ENCODE measurements at regions not wholly inside any gene's neighbourhood (a gene's known extent, or its start where the extent isn't known, plus 50 kb on each side); places are given as distances from the start of the nearest gene placed in this dataset.

DNA sequence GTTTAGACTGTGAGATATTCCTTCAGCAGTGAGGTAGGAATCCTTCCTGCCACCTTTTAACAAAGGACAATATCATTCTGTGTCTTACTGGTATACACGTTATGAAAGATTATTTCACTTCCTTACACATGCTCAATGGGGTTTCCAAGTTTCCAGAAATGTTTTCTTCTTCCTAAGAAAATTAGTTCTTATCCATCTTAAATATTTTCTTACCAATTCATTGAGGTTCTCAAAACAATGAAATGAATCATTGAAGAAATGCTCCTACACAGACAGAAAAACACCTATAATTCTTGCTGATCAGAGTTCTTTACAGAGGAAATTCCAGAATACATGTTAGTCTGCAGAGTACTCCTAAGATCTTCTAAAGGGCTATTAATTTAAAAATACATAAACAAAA, 51.4 kb upstream of the SEC61G start:
- Histone ChIP-seq H3K27ac (ENCODE audit: low read depth, low read length) (no peak overlapping the region), H4K20me1 (ENCODE audit: insufficient read depth) (no peaks in the 10 kb centered on the region)

DNA sequence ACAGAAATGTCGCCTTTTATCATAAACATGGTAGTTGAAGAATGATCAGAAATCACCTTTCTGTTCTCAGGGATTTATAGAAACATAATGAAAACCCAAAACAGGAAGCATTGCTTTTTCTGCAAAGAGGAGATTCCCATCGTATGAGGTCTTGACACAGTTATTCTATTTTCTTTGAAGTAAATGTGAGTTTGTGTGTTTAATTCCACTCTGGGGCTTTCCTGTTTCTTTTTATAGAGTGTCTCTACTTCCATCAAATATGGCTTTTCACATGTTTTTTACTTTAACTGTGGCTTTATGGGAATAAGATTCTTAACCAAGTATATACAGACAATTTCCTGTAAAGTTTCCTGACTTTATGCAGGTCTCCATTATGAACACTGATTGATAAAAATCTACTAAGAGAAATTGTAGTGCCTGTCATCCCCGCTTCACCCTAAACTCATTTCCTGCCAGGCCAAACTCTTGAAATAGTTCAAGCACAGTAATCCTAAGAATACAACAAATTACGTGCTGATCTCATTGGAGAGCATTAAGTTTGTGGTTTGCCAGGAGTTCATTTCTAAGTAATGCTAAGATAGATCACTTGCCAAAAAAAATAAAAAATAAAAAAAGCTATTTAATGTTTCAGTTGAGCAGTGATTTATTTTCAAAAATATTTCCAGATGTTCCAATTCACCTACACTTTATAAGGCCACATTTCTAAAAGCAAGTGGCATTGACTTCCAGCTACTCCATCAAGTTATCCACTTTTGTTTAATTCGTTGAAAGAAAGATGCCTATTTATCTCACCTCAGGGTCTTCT, 52.2 kb upstream of the SEC61G start:
- H3K4me2 ChIP-seq (ENCODE audit: low read length), result no peak overlapping the region
- TF ChIP-seq CBX3 (IDR thresholded peaks at IDR 0.05; ENCODE audit: low read depth), result no peak
- TF ChIP-seq SIN3A (IDR thresholded peaks at IDR 0.05; ENCODE audit: low read depth), result no peak
- no peak for TF ChIP-seq ZFX (IDR thresholded peaks at IDR 0.05)
- no peak for TF ChIP-seq SRF (IDR thresholded peaks at IDR 0.05; ENCODE audit: low read depth)
- no peak for TF ChIP-seq POLR2A (IDR thresholded peaks at IDR 0.05; ENCODE audit: borderline replicate concordance, extremely low read depth, insufficient read depth, insufficient read length)
- TF ChIP-seq EZH2phosphoT487 (IDR thresholded peaks at IDR 0.05; ENCODE audit: borderline replicate concordance), result no peak
- no peak for TF ChIP-seq SP1 (IDR thresholded peaks at IDR 0.05; ENCODE audit: low read depth)
- TF ChIP-seq, protein P1, sequence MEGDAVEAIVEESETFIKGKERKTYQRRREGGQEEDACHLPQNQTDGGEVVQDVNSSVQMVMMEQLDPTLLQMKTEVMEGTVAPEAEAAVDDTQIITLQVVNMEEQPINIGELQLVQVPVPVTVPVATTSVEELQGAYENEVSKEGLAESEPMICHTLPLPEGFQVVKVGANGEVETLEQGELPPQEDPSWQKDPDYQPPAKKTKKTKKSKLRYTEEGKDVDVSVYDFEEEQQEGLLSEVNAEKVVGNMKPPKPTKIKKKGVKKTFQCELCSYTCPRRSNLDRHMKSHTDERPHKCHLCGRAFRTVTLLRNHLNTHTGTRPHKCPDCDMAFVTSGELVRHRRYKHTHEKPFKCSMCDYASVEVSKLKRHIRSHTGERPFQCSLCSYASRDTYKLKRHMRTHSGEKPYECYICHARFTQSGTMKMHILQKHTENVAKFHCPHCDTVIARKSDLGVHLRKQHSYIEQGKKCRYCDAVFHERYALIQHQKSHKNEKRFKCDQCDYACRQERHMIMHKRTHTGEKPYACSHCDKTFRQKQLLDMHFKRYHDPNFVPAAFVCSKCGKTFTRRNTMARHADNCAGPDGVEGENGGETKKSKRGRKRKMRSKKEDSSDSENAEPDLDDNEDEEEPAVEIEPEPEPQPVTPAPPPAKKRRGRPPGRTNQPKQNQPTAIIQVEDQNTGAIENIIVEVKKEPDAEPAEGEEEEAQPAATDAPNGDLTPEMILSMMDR (IDR thresholded peaks at IDR 0.05 in 2 of 3, conservative IDR thresholded peaks at IDR 0.05 in 1 of 3; ENCODE audit: borderline replicate concordance in 1 of 3, insufficient read depth in 1 of 3, low read depth in 2 of 3, low read length in 2 of 3), result no peak
- no peak for TF ChIP-seq TCF7L2 (IDR thresholded peaks at IDR 0.05; ENCODE audit: borderline replicate concordance, extremely low read depth, insufficient read depth, insufficient read length)
- TF ChIP-seq, protein P2, sequence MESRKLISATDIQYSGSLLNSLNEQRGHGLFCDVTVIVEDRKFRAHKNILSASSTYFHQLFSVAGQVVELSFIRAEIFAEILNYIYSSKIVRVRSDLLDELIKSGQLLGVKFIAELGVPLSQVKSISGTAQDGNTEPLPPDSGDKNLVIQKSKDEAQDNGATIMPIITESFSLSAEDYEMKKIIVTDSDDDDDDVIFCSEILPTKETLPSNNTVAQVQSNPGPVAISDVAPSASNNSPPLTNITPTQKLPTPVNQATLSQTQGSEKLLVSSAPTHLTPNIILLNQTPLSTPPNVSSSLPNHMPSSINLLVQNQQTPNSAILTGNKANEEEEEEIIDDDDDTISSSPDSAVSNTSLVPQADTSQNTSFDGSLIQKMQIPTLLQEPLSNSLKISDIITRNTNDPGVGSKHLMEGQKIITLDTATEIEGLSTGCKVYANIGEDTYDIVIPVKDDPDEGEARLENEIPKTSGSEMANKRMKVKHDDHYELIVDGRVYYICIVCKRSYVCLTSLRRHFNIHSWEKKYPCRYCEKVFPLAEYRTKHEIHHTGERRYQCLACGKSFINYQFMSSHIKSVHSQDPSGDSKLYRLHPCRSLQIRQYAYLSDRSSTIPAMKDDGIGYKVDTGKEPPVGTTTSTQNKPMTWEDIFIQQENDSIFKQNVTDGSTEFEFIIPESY (IDR thresholded peaks at IDR 0.05; ENCODE audit: extremely low read depth, insufficient replicate concordance, low read length), result no peak
- no peak overlapping the region for H2AFZ ChIP-seq (ENCODE audit: low read depth, low read length, poor library complexity, severe bottlenecking)
- no TSS peak for BruUV-seq (replicated peaks)
- ChIA-PET RAD21 (ENCODE audit: low non-redundant PET in 1 of 2, low total read pairs in 2 of 2, uncharacterized antibody in 2 of 2, unreplicated experiment in 2 of 2) (no interaction called here), CTCF (no interaction called here), POLR2A (no interaction called here)
- H3K9me3 ChIP-seq (ENCODE audit: control insufficient read depth in 1 of 2, insufficient read depth in 1 of 2, low read depth in 1 of 2, low read length in 2 of 2), result no peaks in the 10 kb centered on the region
- intact Hi-C loops (cut with micrococcal nuclease), result no loop called here
- no peaks in the 10 kb centered on the region for H3K27me3 ChIP-seq (ENCODE audit: insufficient read depth, low read length)
- H3K4me3 ChIP-seq (replicated peaks in 1 of 2; ENCODE audit: low read depth in 1 of 2, low read length in 2 of 2), result no peak overlapping the region
- no peak overlapping the region for H3K9ac ChIP-seq (ENCODE audit: low read length)
- no peaks in the 10 kb centered on the region for H3K36me3 ChIP-seq (ENCODE audit: control insufficient read depth in 1 of 2, insufficient read depth in 2 of 2, low read length in 2 of 2)
- no peaks in the 10 kb centered on the region for H3K79me2 ChIP-seq (ENCODE audit: insufficient read depth, low read length)
- no peak overlapping the region for H3K27ac ChIP-seq (ENCODE audit: low read depth, low read length)
- no peak for DNase-seq (ENCODE audit: low read depth, low spot score)
- no peaks in the 10 kb centered on the region for H3K9me2 ChIP-seq (ENCODE audit: insufficient read depth)
- H3K4me1 ChIP-seq (ENCODE audit: control insufficient read depth in 1 of 2, insufficient read depth in 2 of 2, low read length in 2 of 2), result no peaks in the 10 kb centered on the region
- no peaks in the 10 kb centered on the region for H4K20me1 ChIP-seq (ENCODE audit: insufficient read depth)
- no peak for ATAC-seq

More for the DNA sequence above, 51.4 kb upstream of the SEC61G start:
- no peaks in the 10 kb centered on the region for H3K9me2 ChIP-seq (ENCODE audit: insufficient read depth)
- H3K9me3 ChIP-seq (ENCODE audit: control insufficient read depth in 1 of 2, insufficient read depth in 1 of 2, low read depth in 1 of 2, low read length in 2 of 2), result no peaks in the 10 kb centered on the region
- no peak overlapping the region for H3K4me2 ChIP-seq (ENCODE audit: low read length)
- H2AFZ ChIP-seq (ENCODE audit: low read depth, low read length, poor library complexity, severe bottlenecking), result no peak overlapping the region
- no peak for TF ChIP-seq JUND (IDR thresholded peaks at IDR 0.05)
- TF ChIP-seq EZH2 (IDR thresholded peaks at IDR 0.05), result no peak
- no peak for TF ChIP-seq CEBPB (IDR thresholded peaks at IDR 0.05; ENCODE audit: low read depth)
- no peak for TF ChIP-seq POLR2A (IDR thresholded peaks at IDR 0.05; ENCODE audit: borderline replicate concordance, extremely low read depth, insufficient read depth, insufficient read length)
- TF ChIP-seq, protein P3, sequence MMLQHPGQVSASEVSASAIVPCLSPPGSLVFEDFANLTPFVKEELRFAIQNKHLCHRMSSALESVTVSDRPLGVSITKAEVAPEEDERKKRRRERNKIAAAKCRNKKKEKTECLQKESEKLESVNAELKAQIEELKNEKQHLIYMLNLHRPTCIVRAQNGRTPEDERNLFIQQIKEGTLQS (IDR thresholded peaks at IDR 0.05), result no peak
- no peak for TF ChIP-seq SIN3A (IDR thresholded peaks at IDR 0.05; ENCODE audit: low read depth)
- H3K9ac ChIP-seq (ENCODE audit: low read length), result no peak overlapping the region
- DNase-seq (ENCODE audit: low read depth, low spot score) (no peak), ATAC-seq (no peak)
- no peaks in the 10 kb centered on the region for H3K27me3 ChIP-seq (ENCODE audit: insufficient read depth, low read length)
- CTCF ChIA-PET, result no interaction called here
- H3K79me2 ChIP-seq (ENCODE audit: insufficient read depth, low read length), result no peaks in the 10 kb centered on the region
- POLR2A ChIA-PET, result no interaction called here
- RAD21 ChIA-PET (ENCODE audit: low non-redundant PET in 1 of 2, low total read pairs in 2 of 2, uncharacterized antibody in 2 of 2, unreplicated experiment in 2 of 2), result no interaction called here
- BruUV-seq (replicated peaks), result no TSS peak
- intact Hi-C loops (cut with micrococcal nuclease), result no loop called here
- no peak overlapping the region for H3K4me3 ChIP-seq (replicated peaks in 1 of 2; ENCODE audit: low read depth in 1 of 2, low read length in 2 of 2)
- H3K4me1 ChIP-seq (ENCODE audit: control insufficient read depth in 1 of 2, insufficient read depth in 2 of 2, low read length in 2 of 2), result no peaks in the 10 kb centered on the region
- H3K36me3 ChIP-seq (ENCODE audit: control insufficient read depth in 1 of 2, insufficient read depth in 2 of 2, low read length in 2 of 2), result no peaks in the 10 kb centered on the region
